H1 (cell line): ENCODE measurements at regions not wholly inside any gene's neighbourhood (a gene's known extent, or its start where the extent isn't known, plus 50 kb on each side); places are given as distances from the start of the nearest gene placed in this dataset.

Source experiments
- CTCF ChIA-PET: fragments of 300-600 bp; sonication (Branson Sonifier 250); formaldehyde crosslinking; loops from one replicate; lab custom pipeline; 2021; ENCODE audit not compliant: partially characterized antibody; lab: Charles Lee
- POLR2A ChIA-PET: fragments of 300-600 bp; sonication (Branson Sonifier 250); formaldehyde crosslinking; loops from one replicate; lab custom pipeline; 2021; ENCODE audit warnings: inconsistent platforms; ENCODE audit not compliant: partially characterized antibody; lab: Charles Lee
- DNase-seq, 2 experiments: peaks; one replicate each; pipeline versions ENCODE4 v3.0.0 to v3.0.0-alpha.2; 2010 to 2022; ENCODE audit warnings: low spot score in 2 of 2, low read depth in 1 of 2, mixed read lengths in 1 of 2
- FAIRE-seq: peaks from 2 replicates; lab custom pipeline; 2011; peaks lifted over from hg19 to GRCh38; lab: Jason Lieb, UNC
- H2AFZ ChIP-seq: 2 replicates; pipeline ENCODE4 v1.8.1; 2012; ENCODE audit warnings: low read length, inconsistent platforms
- H2AK5ac ChIP-seq: 2 replicates; pipeline ENCODE4 v1.6.1; 2013; ENCODE audit warnings: low read depth, low read length
- H2BK120ac ChIP-seq: replicated peaks from 2 replicates; pipeline ENCODE3; 2013; ENCODE audit warnings: low read depth, low read length, inconsistent platforms
- H2BK12ac ChIP-seq: 2 replicates; pipeline ENCODE4 v1.6.1; 2013; ENCODE audit warnings: low read depth, low read length
- H2BK15ac ChIP-seq: 2 replicates; pipeline ENCODE4 v1.6.1; 2013; ENCODE audit warnings: low read length
- H2BK20ac ChIP-seq: 2 replicates; pipeline ENCODE4 v1.6.1; 2013; ENCODE audit warnings: low read length
- H2BK5ac ChIP-seq: 2 replicates; pipeline ENCODE4 v1.6.1; 2013; ENCODE audit warnings: low read depth, low read length
- H3K14ac ChIP-seq: 2 replicates; pipeline ENCODE4 v1.6.1; 2013; ENCODE audit warnings: inconsistent platforms; ENCODE audit not compliant: insufficient read length
- H3K18ac ChIP-seq: 2 replicates; pipeline ENCODE4 v1.6.1; 2013; ENCODE audit warnings: low read length; ENCODE audit errors: extremely low read depth
- H3K23ac ChIP-seq: 2 replicates; pipeline ENCODE4 v1.6.1; 2013; ENCODE audit warnings: inconsistent platforms; ENCODE audit not compliant: insufficient read length
- H3K23me2 ChIP-seq: 2 replicates; pipeline ENCODE4 v1.6.1; 2013; ENCODE audit warnings: low read depth, low read length
- H3K27ac ChIP-seq: 2 replicates; pipeline ENCODE4 v1.6.1; 2011; ENCODE audit warnings: low read depth, low read length, inconsistent platforms
- H3K27me3 ChIP-seq, 4 experiments: replicated peaks in 1 of 4; 1 replicate in 1 of 4; 2 replicates in 3 of 4; pipeline versions ENCODE4 v1.6.1 to v1.8.1; 2011 to 2013; ENCODE audit warnings: low read length in 3 of 4, mild to moderate bottlenecking in 3 of 4, inconsistent platforms in 2 of 4, mixed read lengths in 2 of 4, moderate library complexity in 1 of 4; ENCODE audit not compliant: control insufficient read depth in 3 of 4, insufficient read depth in 3 of 4; ENCODE audit errors: extremely low read depth in 1 of 4
- H3K36me3 ChIP-seq, 4 experiments: 2 replicates each; pipeline versions ENCODE4 v1.6.1 to v1.8.1; 2011 to 2013; ENCODE audit warnings: mild to moderate bottlenecking in 4 of 4, low read length in 3 of 4, moderate library complexity in 2 of 4, control low read depth in 1 of 4, inconsistent platforms in 1 of 4; ENCODE audit not compliant: insufficient read depth in 4 of 4, control insufficient read depth in 2 of 4
- H3K4ac ChIP-seq: replicated peaks from 2 replicates; pipeline ENCODE3; 2013; ENCODE audit warnings: low read length, low read depth, mixed read lengths, inconsistent platforms; ENCODE audit not compliant: insufficient read length
- H3K4me1 ChIP-seq, 4 experiments: replicated peaks in 1 of 4; 1 replicate in 1 of 4; 2 replicates in 3 of 4; pipeline versions ENCODE4 v1.6.1 to v1.8.1; 2011 to 2013; ENCODE audit warnings: low read length in 3 of 4, inconsistent platforms in 2 of 4, mixed read lengths in 1 of 4; ENCODE audit not compliant: insufficient read depth in 4 of 4, control insufficient read depth in 3 of 4
- H3K4me2 ChIP-seq, 2 experiments: 2 replicates each; pipeline versions ENCODE4 v1.6.1 to v1.8.1; 2011 to 2013; ENCODE audit warnings: low read depth in 2 of 2, low read length in 2 of 2, control low read depth in 1 of 2, inconsistent platforms in 1 of 2, mild to moderate bottlenecking in 1 of 2; ENCODE audit not compliant: insufficient read depth in 1 of 2
- H3K4me3 ChIP-seq, 4 experiments: fragments of 200-600, 300-600 bp in 1 of 4; sonication (generic), shearing (Covaris generic), sonication (Bioruptor Twin) in 1 of 4; 2 replicates each; pipeline versions ENCODE4 v1.5.1 to v1.8.1; 2011 to 2016; ENCODE audit warnings: low read length in 4 of 4, low read depth in 3 of 4, control low read depth in 2 of 4, inconsistent platforms in 2 of 4, mild to moderate bottlenecking in 2 of 4, mixed read lengths in 1 of 4, moderate library complexity in 1 of 4; ENCODE audit not compliant: insufficient read depth in 2 of 4; ENCODE audit errors: extremely low read depth in 1 of 4
- H3K56ac ChIP-seq: replicated peaks from 2 replicates; pipeline ENCODE3; 2013; ENCODE audit warnings: low read depth, mild to moderate bottlenecking, mixed read lengths, low read length, inconsistent platforms; ENCODE audit not compliant: insufficient read length
- H3K79me1 ChIP-seq: 2 replicates; pipeline ENCODE4 v1.6.1; 2013; ENCODE audit warnings: low read depth, low read length, control low read depth
- H3K79me2 ChIP-seq, 2 experiments: 2 replicates each; pipeline versions ENCODE4 v1.6.1 to v1.8.1; 2012 to 2013; ENCODE audit warnings: low read length in 2 of 2, mild to moderate bottlenecking in 2 of 2, inconsistent platforms in 1 of 2; ENCODE audit not compliant: insufficient read depth in 2 of 2, control insufficient read depth in 1 of 2
- H3K9ac ChIP-seq, 4 experiments: replicated peaks in 1 of 4; 1 replicate in 1 of 4; 2 replicates in 3 of 4; pipeline versions ENCODE4 v1.6.1 to v1.8.1; 2011 to 2013; ENCODE audit warnings: low read depth in 3 of 4, low read length in 3 of 4, control low read depth in 2 of 4, mild to moderate bottlenecking in 2 of 4, moderate library complexity in 2 of 4, inconsistent platforms in 1 of 4; ENCODE audit errors: extremely low read depth in 1 of 4
- H3K9me3 ChIP-seq, 2 experiments: 2 replicates each; pipeline versions ENCODE4 v1.6.1 to v1.8.1; 2012 to 2013; ENCODE audit warnings: mild to moderate bottlenecking in 2 of 2, moderate library complexity in 2 of 2, control low read depth in 1 of 2, inconsistent platforms in 1 of 2, low read depth in 1 of 2, low read length in 1 of 2, mixed read lengths in 1 of 2; ENCODE audit not compliant: insufficient read depth in 2 of 2
- H4K20me1 ChIP-seq, 2 experiments: replicated peaks in 1 of 2; 2 replicates each; pipeline versions ENCODE3 to v1.8.1; 2011 to 2013; ENCODE audit warnings: inconsistent platforms in 2 of 2, low read length in 2 of 2, mild to moderate bottlenecking in 1 of 2; ENCODE audit not compliant: insufficient read depth in 2 of 2, control insufficient read depth in 1 of 2
- H4K5ac ChIP-seq: 2 replicates; pipeline ENCODE4 v1.6.1; 2013; ENCODE audit warnings: low read length, low read depth, mixed read lengths, inconsistent platforms; ENCODE audit not compliant: insufficient read length
- H4K8ac ChIP-seq: 2 replicates; pipeline ENCODE4 v1.8.0; 2013; ENCODE audit warnings: mild to moderate bottlenecking, moderate library complexity, low read length, inconsistent platforms; ENCODE audit not compliant: insufficient read depth; ENCODE audit errors: extremely low read depth
- H4K91ac ChIP-seq: replicated peaks from 2 replicates; pipeline ENCODE3; 2013; ENCODE audit warnings: low read length, mixed read lengths, inconsistent platforms; ENCODE audit not compliant: insufficient read length
- TEAD4 ChIP-seq: IDR thresholded peaks from 2 replicates; pipeline ENCODE4 v1.6.1; 2012; ENCODE audit warnings: low read depth, low read length, inconsistent platforms, mixed read lengths
- WGBS, 2 experiments: shearing (Covaris generic) in 1 of 2; methylation state at CpG; one replicate each; pipeline versions ENCODE4 v1.1.6 to v1.1.7; 2013 to 2015; ENCODE audit warnings: low lambda C conversion rate in 2 of 2, mixed read lengths in 2 of 2, inconsistent platforms in 1 of 2, low coverage in 1 of 2, missing lambda C conversion rate in 1 of 2; ENCODE audit not compliant: insufficient replicate concordance in 2 of 2, insufficient coverage in 1 of 2, insufficient read length in 1 of 2; ENCODE audit errors: extremely low coverage in 1 of 2, missing lambda C conversion rate in 1 of 2; 5-methylcytosine and 5-hydroxymethylcytosine counted together

DNA sequence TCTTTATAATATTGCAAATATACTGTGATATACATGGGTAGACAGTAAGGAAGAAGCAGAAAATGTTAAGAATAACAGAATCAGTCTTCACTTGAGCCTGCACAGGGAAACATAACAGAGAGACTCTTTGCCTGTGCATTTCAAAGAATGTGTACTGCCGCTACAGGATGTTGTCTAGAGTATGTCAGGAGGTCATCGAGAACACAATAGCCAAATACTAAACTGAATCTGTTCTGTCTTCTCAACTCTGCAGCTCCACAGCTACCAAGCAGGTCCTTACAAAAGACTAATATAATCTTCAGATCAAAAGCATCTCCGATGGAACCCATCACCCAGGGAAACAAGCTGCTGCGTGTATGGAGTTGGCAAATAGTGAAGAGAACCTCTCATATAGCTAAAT, 471.5 kb downstream of the PCDH10 start:
- POLR2A ChIA-PET: no interaction called here

More for the DNA sequence above, 471.5 kb downstream of the PCDH10 start:
- DNase-seq: no peak
- H3K4me2 ChIP-seq: no peak overlapping the region
- H2BK12ac ChIP-seq: no peak overlapping the region
- H4K8ac ChIP-seq: no peak overlapping the region
- no peak overlapping the region for H2AFZ ChIP-seq
- no peak overlapping the region for H3K27ac ChIP-seq
- 98% methylated on average over 4 of the region's 4 CpGs; no CpG with 5 or more reads in 1 of the 2 experiments for WGBS, 2 experiments
- H2BK120ac ChIP-seq: no peak overlapping the region
- H2BK15ac ChIP-seq: no peak overlapping the region
- H3K9me3 ChIP-seq: no peaks in the 10 kb centered on the region
- H3K4me3 ChIP-seq: no peak overlapping the region
- H3K23me2 ChIP-seq: no peaks in the 10 kb centered on the region
- H3K9ac ChIP-seq: no peak overlapping the region
- no peak overlapping the region for H2AK5ac ChIP-seq
- no peak overlapping the region for H4K91ac ChIP-seq
- FAIRE-seq: no peak
- no peaks in the 10 kb centered on the region for H3K36me3 ChIP-seq
- H3K23ac ChIP-seq: no peak overlapping the region
- peaks cover 0 to 6% (median 1%) of the 10 kb centered on the region in 4 experiments; a peak in 1 of 7 replicates for H3K4me1 ChIP-seq
- no peak overlapping the region for H2BK5ac ChIP-seq
- H3K18ac ChIP-seq: no peak overlapping the region
- H3K56ac ChIP-seq: no peak overlapping the region
- no peak overlapping the region for H3K14ac ChIP-seq
- H2BK20ac ChIP-seq: no peak overlapping the region
- TF ChIP-seq TEAD4: no peak
- no peaks in the 10 kb centered on the region for H3K79me2 ChIP-seq
- no peaks in the 10 kb centered on the region for H3K79me1 ChIP-seq
- H3K4ac ChIP-seq: no peak overlapping the region
- no peaks in the 10 kb centered on the region for H4K20me1 ChIP-seq
- CTCF ChIA-PET: interaction anchor here (0.6 kb wide), 1 partner anchor 37 kb away, joined by 3 read pairs; no protein-coding TSS in a partner anchor
- H3K27me3 ChIP-seq: no peaks in the 10 kb centered on the region
- H4K5ac ChIP-seq: no peak overlapping the region
